22Rv1 (cell line): ENCODE measurements at regions not wholly inside any gene's neighbourhood (a gene's known extent, or its start where the extent isn't known, plus 50 kb on each side); places are given as distances from the start of the nearest gene placed in this dataset.
"Not testable (repeated sequence)": the region's sequence is repeated elsewhere in the genome, so short reads cannot be mapped to it uniquely, and the experiment has no call there.

Experiments
- H3K27ac ChIP-seq: fragments of 450-650 bp; 2 replicates; pipeline ENCODE4 v1.5.1; 2017
- CTCF ChIP-seq: fragments of 450-650 bp; IDR thresholded peaks from 2 replicates; pipeline ENCODE4 v1.5.1; 2017; ENCODE audit warnings: mild to moderate bottlenecking
- ZFX ChIP-seq: fragments of 450-650 bp; IDR thresholded peaks from 2 replicates; pipeline ENCODE4 v1.6.1; 2017; ENCODE audit warnings: antibody characterized with exemption, borderline replicate concordance

- TF ChIP-seq ZFX (no peak), CTCF (no peak)
- H3K27ac ChIP-seq: no peak overlapping the region
These were observed 147.4 kb downstream of the ALDH8A1 start for GRCh38 chr6:134802426-134803058.

- no peak overlapping the region for H3K27ac ChIP-seq
These were observed 152.3 kb downstream of the ALDH8A1 start for GRCh38 chr6:134797400-134798113.

GRCh38 chr6:134795691-134796090 is 154.2 kb downstream of the ALDH8A1 start:
- TF ChIP-seq ZFX: no peak
- no peak for TF ChIP-seq CTCF
- H3K27ac ChIP-seq: no peak overlapping the region

More at GRCh38 chr6:134797400-134798113, 152.3 kb downstream of the ALDH8A1 start:
- no peak for TF ChIP-seq CTCF
- TF ChIP-seq ZFX: no peak

- TF ChIP-seq ZFX (no peak), CTCF (no peak)
- no peak overlapping the region for H3K27ac ChIP-seq
These were observed 154.9 kb downstream of the ALDH8A1 start for GRCh38 chr6:134795001-134795400.

- not testable (repeated sequence) for H3K27ac ChIP-seq
These were observed 158.6 kb downstream of the ALDH8A1 start for GRCh38 chr6:134791243-134791843.

GRCh38 chr6:134787261-134787877 is 162.5 kb downstream of the ALDH8A1 start:
- TF ChIP-seq CTCF: no peak
- no peak for TF ChIP-seq ZFX
- no peak overlapping the region for H3K27ac ChIP-seq

GRCh38 chr6:134784336-134784735 is 165.6 kb downstream of the ALDH8A1 start:
- no peak overlapping the region for H3K27ac ChIP-seq
- TF ChIP-seq ZFX (no peak), CTCF (no peak)
